KMS-11 (cell line): ENCODE measurements at regions not wholly inside any gene's neighbourhood (a gene's known extent, or its start where the extent isn't known, plus 50 kb on each side); places are given as distances from the start of the nearest gene placed in this dataset.

ENCODE experiments used
- H2AFZ ChIP-seq: fragments of 200-600 bp; sonication (generic); 2 replicates; pipeline ENCODE4 v1.6.1; 2016; ENCODE audit warnings: antibody characterized with exemption, mixed run types, low read depth
- H3K27ac ChIP-seq: fragments of 200-600 bp; sonication (generic); 2 replicates; pipeline ENCODE4 v1.6.1; 2016; ENCODE audit warnings: mild to moderate bottlenecking, mixed run types
- H3K27me3 ChIP-seq: fragments of 200-600 bp; sonication (generic); 2 replicates; pipeline ENCODE4 v1.6.1; 2017; ENCODE audit warnings: mild to moderate bottlenecking, low read depth, mixed run types, moderate library complexity; ENCODE audit not compliant: insufficient read depth
- H3K36me3 ChIP-seq: fragments of 200-600 bp; sonication (generic); 2 replicates; pipeline ENCODE4 v1.6.1; 2017; ENCODE audit warnings: mild to moderate bottlenecking, mixed run types; ENCODE audit not compliant: insufficient read depth
- H3K4me1 ChIP-seq: fragments of 200-600 bp; sonication (generic); 2 replicates; pipeline ENCODE4 v1.6.1; 2016; ENCODE audit warnings: mild to moderate bottlenecking, low read depth, mixed run types; ENCODE audit not compliant: poor library complexity, severe bottlenecking
- H3K4me2 ChIP-seq: fragments of 200-600 bp; sonication (generic); 2 replicates; pipeline ENCODE4 v1.7.0; 2016; ENCODE audit warnings: mild to moderate bottlenecking, mixed run types
- H3K4me3 ChIP-seq: fragments of 200-600 bp; sonication (generic); IDR thresholded peaks from 2 replicates; pipeline ENCODE4 v1.6.1; 2017; ENCODE audit warnings: low read depth, low read length, mixed read lengths; ENCODE audit not compliant: insufficient read depth
- H3K79me2 ChIP-seq: fragments of 200-600 bp; sonication (generic); 2 replicates; pipeline ENCODE4 v1.6.1; 2016; ENCODE audit warnings: low read depth, mixed run types; ENCODE audit not compliant: insufficient read depth
- H3K9ac ChIP-seq: fragments of 200-600 bp; sonication (generic); 2 replicates; pipeline ENCODE4 v1.6.1; 2016; ENCODE audit warnings: mild to moderate bottlenecking, mixed run types
- H4K20me1 ChIP-seq: fragments of 200-600 bp; sonication (generic); 2 replicates; pipeline ENCODE4 v1.6.1; 2016; ENCODE audit warnings: mild to moderate bottlenecking, mixed run types; ENCODE audit not compliant: insufficient read depth
- CTCF ChIP-seq: fragments of 200-600 bp; sonication (generic); conservative IDR thresholded peaks from 2 replicates; pipeline ENCODE4 v1.6.1; 2017; ENCODE audit warnings: low read depth, mild to moderate bottlenecking, antibody characterized with exemption, low read length, moderate library complexity, mixed read lengths

GRCh38 chr1:166789286-166789685, 50.0 kb upstream of the POGK start:
- H3K4me3 ChIP-seq = no peak overlapping the region
- no peak overlapping the region for H2AFZ ChIP-seq
- H4K20me1 ChIP-seq = no peaks in the 10 kb centered on the region
- H3K79me2 ChIP-seq = no peaks in the 10 kb centered on the region
- H3K4me2 ChIP-seq = no peak overlapping the region
- no peaks in the 10 kb centered on the region for H3K27me3 ChIP-seq
- TF ChIP-seq CTCF = no peak
- H3K27ac ChIP-seq = no peak overlapping the region
- no peaks in the 10 kb centered on the region for H3K36me3 ChIP-seq
- H3K9ac ChIP-seq = no peak overlapping the region
- no peaks in the 10 kb centered on the region for H3K4me1 ChIP-seq
